Stimulated activated CD4-positive, alpha-beta T cell treated with anti-CD3 and anti-CD28 coated beads, Interleukin-4, amount 100 ng/mL, for 1 hour (primary cell): ENCODE measurements at regions not wholly inside any gene's neighbourhood (a gene's known extent, or its start where the extent isn't known, plus 50 kb on each side); places are given as distances from the start of the nearest gene placed in this dataset.

ENCODE experiments used
- DNase-seq: peaks from one replicate; pipeline ENCODE4 v3.0.0-alpha.2; 2020

GRCh38 chr1:37284053-37284452 lies 190.3 kb upstream of the ZC3H12A start:
- no peak for DNase-seq

GRCh38 chr1:37286881-37287280 lies 187.5 kb upstream of the ZC3H12A start:
- DNase-seq: no peak

- DNase-seq: no peak
Measured at GRCh38 chr1:37288900-37289299, 185.5 kb upstream of the ZC3H12A start.

- DNase-seq: no peak
Measured at GRCh38 chr1:37290718-37291117, 183.7 kb upstream of the ZC3H12A start.

- DNase-seq: no peak
Measured at GRCh38 chr1:37292789-37293188, 181.6 kb upstream of the ZC3H12A start.

- no peak for DNase-seq
Measured at GRCh38 chr1:37294096-37294495, 180.3 kb upstream of the ZC3H12A start.

- no peak for DNase-seq
Measured at GRCh38 chr1:37294529-37294928, 179.9 kb upstream of the ZC3H12A start.

GRCh38 chr1:37298769-37299168 lies 175.6 kb upstream of the ZC3H12A start:
- no peak for DNase-seq

- DNase-seq: no peak
Measured at GRCh38 chr1:37299216-37299615, 175.2 kb upstream of the ZC3H12A start.

GRCh38 chr1:37303884-37304574 lies 170.4 kb upstream of the ZC3H12A start:
- no peak for DNase-seq

GRCh38 chr1:37305108-37305507 lies 169.3 kb upstream of the ZC3H12A start:
- DNase-seq: no peak

- DNase-seq: no peak
Measured at GRCh38 chr1:37305841-37306240, 168.5 kb upstream of the ZC3H12A start.

- DNase-seq: no peak
Measured at GRCh38 chr1:37306461-37306860, 167.9 kb upstream of the ZC3H12A start.

GRCh38 chr1:37306871-37307270 lies 167.5 kb upstream of the ZC3H12A start:
- no peak for DNase-seq

GRCh38 chr1:37308031-37308960 lies 166.1 kb upstream of the ZC3H12A start:
- DNase-seq: no peak

GRCh38 chr1:37309574-37309973 lies 164.8 kb upstream of the ZC3H12A start:
- no peak for DNase-seq

- DNase-seq: no peak
Measured at GRCh38 chr1:37310064-37310463, 164.3 kb upstream of the ZC3H12A start.

GRCh38 chr1:37315371-37315846 lies 159.0 kb upstream of the ZC3H12A start:
- DNase-seq: no peak

- DNase-seq: no peak
Measured at GRCh38 chr1:37317870-37318467, 156.4 kb upstream of the ZC3H12A start.

- no peak for DNase-seq
Measured at GRCh38 chr1:37318490-37318889, 155.9 kb upstream of the ZC3H12A start.

GRCh38 chr1:37319284-37319683 lies 155.1 kb upstream of the ZC3H12A start:
- DNase-seq: no peak

- no peak for DNase-seq
Measured at GRCh38 chr1:37323486-37324377, 150.6 kb upstream of the ZC3H12A start.

- no peak for DNase-seq
Measured at GRCh38 chr1:37325010-37325409, 149.4 kb upstream of the ZC3H12A start.
